ENCODE measurements at regions not wholly inside any gene's neighbourhood (a gene's known extent, or its start where the extent isn't known, plus 50 kb on each side); places are given as distances from the start of the nearest gene placed in this dataset.

- Histone ChIP-seq H2AFZ (peak overlapping the region; percentile 18; the same call in 1 of the 2 replicates), H3K27ac (ENCODE audit: low read depth) (no peak overlapping the region)
- H3K27ac Mint-ChIP-seq, result no peak overlapping the region
These were observed 62.4 kb upstream of the RBM24 start for GRCh38 chr6:17218749-17219093.

More at GRCh38 chr6:17218749-17219093, 62.4 kb upstream of the RBM24 start:
- H3F3A ChIP-seq (replicated peaks; ENCODE audit: low read depth), result no peaks in the 10 kb centered on the region
- H3K36me3 ChIP-seq (ENCODE audit: insufficient read depth), result 0 out of 2 replicates have a peak, but pooled peaks cover 4% of the 10 kb centered on the region
- no peak overlapping the region for H3K4me2 ChIP-seq
- no peak for TF ChIP-seq JUNB (IDR thresholded peaks at IDR 0.05; ENCODE audit: unreplicated experiment)
- TF ChIP-seq REST (IDR thresholded peaks at IDR 0.05; ENCODE audit: unreplicated experiment), result no peak
- no peak for TF ChIP-seq STAT1 (IDR thresholded peaks at IDR 0.05; ENCODE audit: unreplicated experiment)
- TF ChIP-seq CREB1 (CRISPR knock-in tag; IDR thresholded peaks at IDR 0.05; ENCODE audit: low read depth), result no peak
- TF ChIP-seq CTCF (conservative IDR thresholded peaks at IDR 0.05; ENCODE audit: low read depth in 2 of 2), result no peak
- TF ChIP-seq ETS1 (IDR thresholded peaks at IDR 0.05), result no peak
- TF ChIP-seq ZNF331 (CRISPR knock-in tag; IDR thresholded peaks at IDR 0.05; ENCODE audit: low read depth), result no peak
- TF ChIP-seq NANOG (IDR thresholded peaks at IDR 0.05; ENCODE audit: borderline replicate concordance), result no peak
- no peak for TF ChIP-seq ZNF462 (CRISPR knock-in tag; IDR thresholded peaks at IDR 0.05)
- TF ChIP-seq EZH2 (IDR thresholded peaks at IDR 0.05; ENCODE audit: low read depth, unreplicated experiment), result no peak
- no peak for TF ChIP-seq ZNF114 (CRISPR knock-in tag; IDR thresholded peaks at IDR 0.05)
- TF ChIP-seq POLR2AphosphoS5 (IDR thresholded peaks at IDR 0.05; ENCODE audit: low read depth), result no peak
- no peak overlapping the region for H3K4me3 Mint-ChIP-seq
- ATAC-seq (no peak), DNase-seq (ENCODE audit: low spot score) (no peak)
- no peaks in the 10 kb centered on the region for H3K27me3 ChIP-seq (ENCODE audit: insufficient read depth)
- peaks cover 8% of the 10 kb centered on the region for H3K27me3 Mint-ChIP-seq (ENCODE audit: insufficient read depth, low read depth, poor library complexity)
- H3K9me3 Mint-ChIP-seq, result peaks cover 8% of the 10 kb centered on the region
- no peaks in the 10 kb centered on the region for H3K4me1 Mint-ChIP-seq
- no peaks in the 10 kb centered on the region for H3K36me3 Mint-ChIP-seq (ENCODE audit: low read depth)
- H3K4me3 ChIP-seq, result no peak overlapping the region
- H4K20me1 ChIP-seq (replicated peaks; ENCODE audit: insufficient read depth), result no peaks in the 10 kb centered on the region
- H3K79me2 ChIP-seq (replicated peaks; ENCODE audit: insufficient read depth), result no peaks in the 10 kb centered on the region
- peaks cover 8% of the 10 kb centered on the region for H3K9me2 ChIP-seq (ENCODE audit: insufficient read depth)
- no peaks in the 10 kb centered on the region for H3K4me1 ChIP-seq (ENCODE audit: insufficient read depth)
